Colon (tissue), 2 donors: ENCODE measurements at regions not wholly inside any gene's neighbourhood (a gene's known extent, or its start where the extent isn't known, plus 50 kb on each side); places are given as distances from the start of the nearest gene placed in this dataset.
A peak's percentile ranks its signal among the peaks of the same experiment; 100 is the strongest.
"Not testable (repeated sequence)": the region's sequence is repeated elsewhere in the genome, so short reads cannot be mapped to it uniquely, and the experiment has no call there.

Experiments
- FAIRE-seq: peaks from 2 replicates; lab custom pipeline; 2012; peaks lifted over from hg19 to GRCh38; lab: Jason Lieb, UNC
- donor health status: control.
- donor health status: control.

DNA sequence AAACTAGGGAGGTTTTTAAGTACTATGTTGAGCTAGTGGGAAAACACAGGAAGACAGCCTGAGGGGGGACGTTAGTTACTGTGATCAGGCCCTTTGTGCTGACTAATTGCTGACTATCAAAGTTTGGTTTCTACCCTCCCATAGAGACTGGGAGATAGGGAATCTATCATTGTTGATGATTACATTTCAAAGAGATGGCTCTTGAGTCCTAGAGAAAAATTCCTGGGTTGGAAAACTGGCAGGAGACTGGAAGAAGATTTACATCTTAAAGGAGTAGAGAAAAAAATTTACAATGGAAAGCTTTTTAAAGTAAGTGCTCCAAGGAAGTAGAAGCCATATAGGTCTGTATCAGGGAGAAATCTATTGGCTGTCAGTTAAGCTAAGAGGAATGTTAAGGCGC is 522.0 kb upstream of the KLHL1 start:
- FAIRE-seq = no peak

DNA sequence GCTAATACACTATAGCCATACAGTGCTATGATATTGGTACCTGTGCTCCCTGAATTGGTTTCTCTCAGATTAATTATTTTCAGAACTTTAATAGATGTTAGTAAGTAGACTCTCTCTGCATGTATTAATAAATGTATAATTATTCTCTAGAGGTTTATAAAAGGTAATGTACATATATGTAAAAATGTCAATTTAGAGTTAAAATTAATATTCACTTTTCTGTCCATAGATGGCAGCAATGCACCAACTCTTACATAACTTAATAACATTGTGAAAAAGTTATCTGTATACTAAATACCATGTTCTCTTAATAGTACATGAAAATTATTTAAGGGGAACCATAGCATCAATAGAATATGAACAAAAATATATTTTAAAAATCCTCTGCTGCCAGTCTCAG is 515.0 kb upstream of the KLHL1 start:
- no peak for FAIRE-seq

- no peak for FAIRE-seq
These were observed 514.5 kb upstream of the KLHL1 start for GRCh38 chr13:70622796-70623195.

- no peak for FAIRE-seq
These were observed 511.7 kb upstream of the KLHL1 start for GRCh38 chr13:70619936-70620335.

- no peak for FAIRE-seq
These were observed 508.6 kb upstream of the KLHL1 start for GRCh38 chr13:70616847-70617246.

DNA sequence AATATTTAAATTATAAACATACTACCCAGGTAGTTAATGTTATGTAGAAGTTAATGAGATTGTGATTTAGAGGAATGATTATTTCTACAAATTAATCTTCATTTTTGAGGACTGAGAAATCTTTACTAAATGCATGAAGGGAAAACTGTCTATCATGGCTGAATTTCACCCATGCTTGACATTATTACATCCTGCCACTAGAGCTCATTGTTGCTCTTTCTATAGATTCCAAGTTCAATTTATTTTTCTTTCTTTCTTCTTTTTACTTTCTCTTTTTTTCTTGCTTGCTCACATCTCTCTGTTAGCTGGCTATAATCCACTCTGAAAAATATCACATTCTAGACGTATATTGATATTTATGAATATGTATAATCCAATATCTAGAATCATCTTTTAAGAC is 505.0 kb upstream of the KLHL1 start:
- FAIRE-seq = no peak

- no peak for FAIRE-seq
These were observed 504.6 kb upstream of the KLHL1 start for GRCh38 chr13:70612881-70613280.

DNA sequence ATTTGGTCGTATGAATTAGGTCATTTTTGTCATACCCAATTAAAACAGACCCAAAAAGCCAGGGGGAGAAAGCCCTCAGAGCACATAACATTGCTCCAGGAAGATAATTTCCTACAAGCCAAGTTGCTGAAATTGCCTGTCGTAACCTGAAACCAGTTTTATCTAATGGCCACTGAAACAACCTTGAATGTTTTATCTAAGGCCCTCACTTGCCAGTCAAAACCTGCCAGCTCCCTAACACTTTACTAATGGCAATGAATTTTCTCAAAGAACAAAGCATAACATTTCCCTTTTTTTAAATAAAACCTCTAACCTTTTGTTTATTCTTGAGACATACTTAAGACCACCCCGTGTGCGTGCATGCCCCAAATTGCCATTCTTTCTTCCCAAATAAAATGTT is 496.2 kb upstream of the KLHL1 start:
- FAIRE-seq = no peak

DNA sequence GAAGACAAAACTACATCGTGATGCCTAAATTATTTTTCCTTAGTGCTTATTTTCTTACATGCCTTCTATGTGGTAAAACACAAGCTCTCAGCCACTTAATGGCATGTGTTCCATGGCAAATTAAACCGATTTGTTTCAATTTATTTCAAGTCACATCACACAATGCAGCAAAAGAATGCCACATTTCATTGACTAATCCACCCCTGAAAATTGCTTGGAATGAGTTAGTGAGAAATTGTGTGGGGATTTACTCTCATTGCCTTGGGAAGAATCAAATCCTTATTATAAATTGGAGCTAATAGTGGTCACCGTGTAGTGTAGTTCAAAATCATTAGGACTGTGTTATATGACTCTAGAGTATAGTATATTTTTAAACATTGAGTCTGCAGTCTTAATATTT is 485.5 kb upstream of the KLHL1 start:
- no peak for FAIRE-seq

GRCh38 chr13:70585109-70585508 is 476.9 kb upstream of the KLHL1 start:
- FAIRE-seq = no peak

DNA sequence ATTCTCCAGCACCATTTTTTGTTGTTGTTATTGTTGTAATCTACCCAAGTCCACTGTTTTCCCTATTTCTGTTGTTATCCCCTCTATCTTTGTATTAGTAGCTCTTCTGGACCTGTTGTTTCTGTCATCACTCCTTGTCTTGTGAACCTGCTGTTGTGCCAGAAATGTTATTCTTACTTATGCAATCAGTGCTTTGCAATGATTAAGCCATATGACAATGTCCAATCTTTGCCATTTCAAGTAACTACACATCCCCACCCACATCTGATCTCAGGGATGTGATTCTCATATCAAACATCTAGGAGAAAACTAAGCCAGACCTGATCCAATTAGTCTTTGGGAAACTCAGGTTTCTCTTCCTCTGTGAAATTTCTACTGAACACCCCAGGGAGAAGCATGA is 472.6 kb upstream of the KLHL1 start:
- no peak for FAIRE-seq

GRCh38 chr13:70579941-70580340 is 471.7 kb upstream of the KLHL1 start:
- no peak for FAIRE-seq

- no peak for FAIRE-seq
These were observed 463.0 kb upstream of the KLHL1 start for GRCh38 chr13:70571221-70571620.

- FAIRE-seq = peak; percentile 87
These were observed 460.3 kb upstream of the KLHL1 start for GRCh38 chr13:70568571-70568970.

DNA sequence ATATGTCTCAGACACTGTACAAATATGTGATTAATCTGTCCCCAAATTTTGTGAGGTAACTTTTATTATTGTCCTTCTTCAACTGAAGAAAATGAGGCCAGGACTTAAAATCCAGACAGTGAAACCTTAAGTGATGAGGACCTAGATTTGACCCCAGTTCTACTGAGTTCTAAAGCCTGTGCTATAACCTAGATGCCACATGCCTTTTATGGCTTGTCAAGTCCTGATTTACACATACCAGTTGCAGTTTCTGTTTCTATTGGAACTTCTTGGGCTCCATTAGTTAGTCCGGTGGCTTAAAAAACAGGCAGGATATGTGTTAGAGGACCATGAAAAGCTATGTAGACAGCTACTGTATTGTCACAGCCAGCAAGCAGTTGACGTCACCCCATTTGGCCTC is 436.5 kb upstream of the KLHL1 start:
- no peak for FAIRE-seq

DNA sequence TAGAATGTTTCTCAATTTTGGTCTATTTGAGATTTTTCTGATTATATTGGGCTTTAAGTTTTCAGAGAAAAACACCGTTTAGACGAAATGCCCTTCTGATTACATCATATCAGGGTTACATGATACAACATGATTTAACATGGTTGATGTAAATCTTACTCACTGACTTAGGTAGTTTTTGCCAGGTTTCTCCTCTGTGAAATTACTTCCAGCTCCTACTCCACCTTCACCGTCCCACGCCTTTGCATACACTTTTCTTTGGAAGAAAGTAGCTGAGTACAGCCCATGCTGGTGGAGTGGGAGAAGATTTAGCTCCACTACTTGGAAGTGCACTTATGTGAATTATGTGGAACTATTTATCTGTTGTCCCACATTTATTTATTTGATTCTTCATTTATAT is 433.2 kb upstream of the KLHL1 start:
- FAIRE-seq = no peak

DNA sequence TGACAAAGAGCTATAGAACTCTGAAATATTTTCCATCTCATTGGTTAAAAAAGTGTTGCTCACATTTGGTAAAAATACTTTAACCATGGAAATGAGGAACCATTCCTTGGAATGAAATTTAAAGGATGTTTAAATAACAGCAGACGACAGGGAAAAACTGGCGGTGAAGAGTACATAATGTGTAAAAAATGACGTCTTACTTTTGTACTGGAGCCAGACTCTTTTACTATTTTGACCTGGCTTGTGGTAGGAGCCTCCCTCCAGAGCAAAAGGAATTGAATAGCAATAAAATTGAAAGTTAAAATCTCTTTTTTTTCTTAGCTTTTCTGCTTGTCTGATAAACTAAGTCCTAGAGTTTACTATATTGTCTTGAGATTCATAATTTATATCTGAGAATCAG is 426.2 kb upstream of the KLHL1 start:
- FAIRE-seq = no peak

DNA sequence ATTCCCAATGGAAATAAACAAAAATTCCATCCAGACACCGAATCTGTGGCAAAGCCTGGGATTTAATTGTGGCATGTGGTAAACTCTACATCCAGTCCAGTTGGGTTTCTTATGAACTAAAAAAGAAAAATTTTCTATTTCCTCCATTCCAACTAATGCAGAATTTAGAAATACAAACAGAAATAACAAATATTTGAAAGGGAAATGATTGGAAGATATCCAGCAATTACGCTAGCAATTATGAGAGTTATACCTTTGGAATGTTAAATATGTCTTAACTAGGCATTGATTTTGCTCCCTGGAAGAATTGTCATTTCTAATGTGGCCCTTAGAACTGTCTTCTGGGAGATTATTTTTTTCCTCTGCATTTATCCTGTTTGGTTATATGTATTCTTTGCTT is 421.4 kb upstream of the KLHL1 start:
- FAIRE-seq = no peak

DNA sequence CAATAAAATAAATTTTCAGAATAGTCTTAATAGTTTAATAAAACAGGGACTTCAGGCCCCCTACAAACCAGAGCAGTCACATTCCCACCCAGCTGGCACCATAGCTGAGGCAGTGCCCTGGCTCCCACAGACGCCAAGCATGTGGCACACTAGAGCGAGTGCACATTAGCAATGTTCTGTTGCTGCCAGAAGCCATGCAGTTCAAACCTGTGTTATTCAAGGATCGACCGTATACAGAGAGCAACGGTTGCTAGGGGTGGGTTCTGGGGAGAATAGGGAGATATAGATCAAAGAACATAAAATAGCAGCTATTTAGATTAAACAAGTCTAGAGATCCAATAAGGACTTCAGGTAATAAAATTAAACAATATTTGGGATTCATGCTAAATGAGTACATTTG is 419.3 kb upstream of the KLHL1 start:
- FAIRE-seq = no peak

DNA sequence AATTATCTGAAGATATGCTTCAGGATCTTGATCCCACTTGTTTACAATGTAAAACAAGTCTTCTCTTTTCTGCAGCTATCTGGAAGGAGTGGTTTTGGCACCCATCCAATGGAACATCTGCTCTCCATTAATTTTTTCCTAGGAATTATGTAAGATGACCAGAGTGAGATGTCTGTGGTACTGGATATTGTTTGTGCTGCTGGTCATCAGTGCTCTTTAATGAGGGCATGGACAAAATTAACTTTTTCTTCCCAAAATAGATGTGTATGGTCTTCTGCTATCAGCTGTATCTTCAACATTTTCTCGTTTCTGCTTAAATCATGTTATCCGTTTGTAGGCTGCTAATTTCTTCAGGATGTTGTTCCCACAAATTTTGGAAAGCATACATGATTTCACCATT is 415.4 kb upstream of the KLHL1 start:
- FAIRE-seq = no peak

DNA sequence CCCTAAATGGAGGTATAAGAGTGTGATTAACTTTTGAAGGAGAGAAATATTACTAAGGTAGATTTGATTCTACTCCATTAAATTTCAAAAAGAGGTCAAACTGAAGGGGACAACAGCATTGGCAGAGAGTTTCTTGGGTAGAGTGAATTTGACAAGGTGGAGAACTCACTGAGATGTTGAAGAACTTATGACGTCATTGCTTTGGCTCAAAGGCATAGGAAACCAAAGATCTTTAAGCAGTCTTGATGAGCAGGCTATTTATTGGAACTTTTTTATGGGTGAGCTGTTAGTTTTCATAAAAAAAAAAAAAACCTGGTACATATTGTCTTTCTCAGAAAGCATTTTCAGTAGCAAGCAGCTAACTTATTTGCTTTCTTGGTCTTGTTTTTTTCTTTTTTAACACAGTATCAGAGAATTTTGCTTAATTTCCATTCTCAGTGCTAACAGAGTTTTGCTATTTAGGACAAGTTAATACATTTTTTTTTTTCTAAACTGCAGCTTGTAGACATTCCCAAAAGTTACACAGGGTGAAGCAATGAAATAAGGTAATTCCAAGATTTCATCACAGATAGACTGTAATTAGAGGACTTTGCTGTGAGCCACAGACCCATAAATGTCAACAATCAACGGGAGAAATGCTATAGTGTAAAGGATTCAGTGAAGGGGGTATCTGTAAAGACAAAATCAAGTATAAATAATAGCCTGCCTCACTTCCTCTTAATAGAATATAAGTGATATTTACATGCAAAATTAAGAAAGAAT is 412.2 kb upstream of the KLHL1 start:
- no peak for FAIRE-seq

DNA sequence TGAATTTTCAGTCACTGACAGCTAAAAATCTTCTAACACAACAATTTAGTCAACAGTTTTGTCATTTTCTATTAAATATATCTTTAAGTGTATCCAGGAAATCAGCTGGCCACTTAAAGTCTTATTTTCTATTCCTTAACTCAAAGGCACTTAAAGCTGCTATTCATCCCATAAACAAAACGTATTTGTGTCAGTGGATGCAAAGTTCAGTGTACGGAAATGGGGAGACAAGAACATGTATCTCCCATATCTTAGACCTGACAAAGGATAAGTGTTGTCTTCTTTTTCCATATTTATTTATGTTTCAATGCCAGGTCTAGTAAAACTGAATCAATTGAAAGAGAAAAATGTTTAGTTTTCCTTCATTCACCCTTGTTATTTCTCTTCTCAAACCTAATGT is 409.8 kb upstream of the KLHL1 start:
- FAIRE-seq = no peak

- no peak for FAIRE-seq
These were observed 408.0 kb upstream of the KLHL1 start for GRCh38 chr13:70516226-70516625.

DNA sequence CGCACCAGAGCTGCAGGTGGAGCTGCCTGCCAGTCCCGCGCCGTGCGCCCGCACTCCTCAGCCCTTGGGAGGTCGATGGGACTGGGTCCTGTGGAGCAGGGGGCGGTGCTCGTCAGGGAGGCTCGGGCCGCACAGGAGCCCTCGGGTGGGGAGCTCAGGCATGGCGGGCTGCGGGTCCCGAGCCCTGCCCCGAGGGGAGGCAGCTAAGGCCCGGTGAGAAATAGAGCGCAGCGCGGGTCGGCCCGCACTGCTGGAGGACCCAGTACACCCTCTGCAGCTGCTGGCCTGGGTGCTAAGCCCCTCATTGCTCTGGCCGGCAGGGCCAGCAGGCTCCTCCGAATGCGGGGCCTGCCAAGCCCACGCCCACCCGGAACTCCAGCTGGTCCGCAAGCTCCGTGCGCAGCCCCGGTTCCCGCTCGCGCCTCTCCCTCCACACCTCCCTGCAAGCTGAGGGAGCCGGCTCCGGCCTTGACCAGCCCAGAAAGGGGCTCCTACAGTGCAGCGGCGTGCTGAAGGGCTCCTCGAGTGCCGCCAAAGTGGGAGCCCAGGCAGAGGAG is 403.7 kb upstream of the KLHL1 start:
- not testable (repeated sequence) for FAIRE-seq
